ENCODE measurements at regions not wholly inside any gene's neighbourhood (a gene's known extent, or its start where the extent isn't known, plus 50 kb on each side); places are given as distances from the start of the nearest gene placed in this dataset.

- no peak overlapping the region for H3K4me3 ChIP-seq (ENCODE audit: low read depth, low read length)
- no peak for TF ChIP-seq CTCF (IDR thresholded peaks at IDR 0.05; ENCODE audit: insufficient read depth, low read depth, low read length, missing control alignments)
- no peak for DNase-seq (ENCODE audit: low read depth)
Observed at GRCh38 chr6:141452354-141452686, 680.4 kb upstream of the GJE1 start.

GRCh38 chr6:141451511-141452353 is 681.0 kb upstream of the GJE1 start:
- DNase-seq (ENCODE audit: low read depth): no peak
- no peak for TF ChIP-seq CTCF (IDR thresholded peaks at IDR 0.05; ENCODE audit: insufficient read depth, low read depth, low read length, missing control alignments)

GRCh38 chr6:141451181-141451510 is 681.6 kb upstream of the GJE1 start:
- no peak for TF ChIP-seq CTCF (IDR thresholded peaks at IDR 0.05; ENCODE audit: insufficient read depth, low read depth, low read length, missing control alignments)
- no peak overlapping the region for H3K4me3 ChIP-seq (ENCODE audit: low read depth, low read length)
- DNase-seq (ENCODE audit: low read depth): no peak

More at GRCh38 chr6:141451511-141452353, 681.0 kb upstream of the GJE1 start:
- no peak overlapping the region for H3K4me3 ChIP-seq (ENCODE audit: low read depth, low read length)

GRCh38 chr6:141445928-141446628 is 686.6 kb upstream of the GJE1 start:
- DNase-seq (ENCODE audit: low read depth): no peak
- H3K4me3 ChIP-seq (ENCODE audit: low read depth, low read length): no peak overlapping the region
- TF ChIP-seq CTCF (IDR thresholded peaks at IDR 0.05; ENCODE audit: insufficient read depth, low read depth, low read length, missing control alignments): no peak

GRCh38 chr6:141443668-141444289 is 688.9 kb upstream of the GJE1 start:
- DNase-seq (ENCODE audit: low read depth): no peak
- TF ChIP-seq CTCF (IDR thresholded peaks at IDR 0.05; ENCODE audit: insufficient read depth, low read depth, low read length, missing control alignments): no peak
- no peak overlapping the region for H3K4me3 ChIP-seq (ENCODE audit: low read depth, low read length)

GRCh38 chr6:141443032-141443431 is 689.7 kb upstream of the GJE1 start:
- TF ChIP-seq CTCF (IDR thresholded peaks at IDR 0.05; ENCODE audit: insufficient read depth, low read depth, low read length, missing control alignments): no peak
- no peak overlapping the region for H3K4me3 ChIP-seq (ENCODE audit: low read depth, low read length)
- DNase-seq (ENCODE audit: low read depth): no peak

Measured in GM12865 (cell line).